GM20000 (cell line): ENCODE measurements at regions not wholly inside any gene's neighbourhood (a gene's known extent, or its start where the extent isn't known, plus 50 kb on each side); places are given as distances from the start of the nearest gene placed in this dataset.
A peak's percentile ranks its signal among the peaks of the same experiment; 100 is the strongest.

Source experiments
- DNase-seq: peaks from one replicate; pipeline ENCODE4 v3.0.0; 2012; ENCODE audit warnings: low spot score
- CTCF ChIP-seq: IDR thresholded peaks from 2 replicates; pipeline ENCODE4 v1.5.1; 2012; ENCODE audit warnings: mild to moderate bottlenecking, control low read depth; ENCODE audit errors: extremely low read depth, missing control alignments

GRCh38 chr7:12518920-12519681 lies 51.4 kb upstream of the SCIN start:
- TF ChIP-seq CTCF = peak; percentile 71
- DNase-seq = peak; percentile 14

- no peak for DNase-seq
- TF ChIP-seq CTCF = no peak
These were observed 50.9 kb upstream of the SCIN start for GRCh38 chr7:12519682-12520009.
